ENCODE measurements at regions not wholly inside any gene's neighbourhood (a gene's known extent, or its start where the extent isn't known, plus 50 kb on each side); places are given as distances from the start of the nearest gene placed in this dataset.

DNA sequence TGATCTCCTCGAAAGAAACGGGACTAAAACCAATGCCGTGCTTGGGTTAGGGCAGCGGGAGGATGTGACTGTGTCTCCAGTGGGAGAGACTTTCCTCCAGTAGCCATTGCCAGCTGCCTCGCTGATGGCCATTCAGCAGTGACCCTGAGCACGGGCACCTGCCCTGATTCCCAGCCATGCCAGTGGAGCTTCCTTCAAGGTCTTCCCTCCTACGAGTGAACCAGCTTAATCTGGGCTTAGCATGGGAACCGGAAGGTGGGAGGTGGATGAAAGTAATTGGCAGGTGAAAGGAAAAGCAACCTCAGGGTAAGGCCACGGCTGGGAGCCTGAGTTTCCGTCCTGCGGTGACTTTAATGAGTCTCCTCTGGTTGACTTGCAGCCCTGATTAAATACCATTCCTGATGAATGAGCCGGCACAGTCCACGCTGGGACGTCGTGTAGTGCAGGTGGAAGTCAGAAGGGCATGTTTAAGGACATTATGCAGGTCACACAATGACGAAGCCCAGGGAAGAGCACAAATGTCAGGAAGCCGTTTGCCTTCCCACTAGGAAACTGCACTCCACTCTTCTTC, 813.5 kb downstream of the QKI start:
- Histone ChIP-seq H3K36me3 (ENCODE audit: control insufficient read depth, insufficient read depth, low read length) (no peaks in the 10 kb centered on the region), H3K9me3 (ENCODE audit: control insufficient read depth, insufficient read depth, low read depth, low read length) (0 out of 2 replicates have a peak, but pooled peaks cover 2% of the 10 kb centered on the region), H3K27ac (ENCODE audit: low read depth, low read length) (no peak overlapping the region), H3K9ac (ENCODE audit: low read length) (no peak overlapping the region), H3K27me3 (ENCODE audit: control insufficient read depth, insufficient read depth, low read length) (no peaks in the 10 kb centered on the region), H3K4me1 (ENCODE audit: control insufficient read depth, insufficient read depth, low read length) (no peaks in the 10 kb centered on the region), H3K4me3 (ENCODE audit: low read depth, low read length) (no peak overlapping the region)

DNA sequence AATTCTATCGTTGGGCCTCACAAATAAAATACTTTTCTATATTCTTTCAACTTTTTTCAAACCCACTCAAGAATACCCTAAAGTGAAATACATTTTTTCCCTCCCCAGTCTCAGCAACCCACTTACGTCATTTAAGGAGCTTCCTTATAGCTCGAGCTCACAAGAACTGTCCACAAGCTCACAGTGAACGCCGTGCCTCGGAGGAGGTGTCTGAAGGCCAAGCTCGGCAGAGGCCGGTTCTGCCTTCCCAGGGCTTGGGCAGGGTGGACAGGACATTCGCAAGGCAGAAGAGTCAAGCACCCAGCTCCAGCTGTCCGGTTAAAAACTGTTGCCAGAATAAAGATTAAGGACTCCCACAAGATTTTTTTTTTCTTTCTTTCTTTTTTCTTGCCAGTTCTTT, 802.3 kb downstream of the QKI start:
- Histone ChIP-seq H3K9me3 (ENCODE audit: control insufficient read depth, insufficient read depth, low read depth, low read length) (peaks cover 14% of the 10 kb centered on the region), H3K36me3 (ENCODE audit: control insufficient read depth, insufficient read depth, low read length) (no peaks in the 10 kb centered on the region)

DNA sequence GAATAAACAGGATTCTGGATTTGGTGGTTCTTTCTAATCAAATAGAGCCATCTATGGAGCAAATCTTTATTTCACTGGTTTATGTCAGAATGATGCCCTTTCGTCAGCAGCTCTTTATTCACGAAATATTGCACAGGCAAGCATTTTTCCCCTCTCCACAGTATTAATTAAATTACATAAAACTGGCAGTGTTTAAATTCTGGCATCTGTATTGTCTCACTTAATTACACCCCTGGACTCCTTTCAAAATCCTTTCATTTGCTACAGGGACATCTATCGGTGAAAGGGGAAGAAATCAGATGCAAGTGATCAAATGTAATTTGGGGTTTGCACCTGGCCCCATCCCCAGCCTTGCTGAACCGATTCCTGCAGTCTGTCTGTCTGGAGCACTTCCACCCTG, 801.9 kb downstream of the QKI start:
- H3K36me3 ChIP-seq (ENCODE audit: control insufficient read depth, insufficient read depth, low read length): no peaks in the 10 kb centered on the region
- H3K4me3 ChIP-seq (ENCODE audit: low read depth, low read length): no peak overlapping the region
- no peaks in the 10 kb centered on the region for H3K4me1 ChIP-seq (ENCODE audit: control insufficient read depth, insufficient read depth, low read length)
- no peak overlapping the region for H3K27ac ChIP-seq (ENCODE audit: low read depth, low read length)
- H3K9me3 ChIP-seq (ENCODE audit: control insufficient read depth, insufficient read depth, low read depth, low read length): peaks cover 14% of the 10 kb centered on the region
- H3K27me3 ChIP-seq (ENCODE audit: control insufficient read depth, insufficient read depth, low read length): no peaks in the 10 kb centered on the region
- H3K9ac ChIP-seq (ENCODE audit: low read length): no peak overlapping the region

More for the DNA sequence above, 802.3 kb downstream of the QKI start:
- H3K9ac ChIP-seq (ENCODE audit: low read length): no peak overlapping the region
- no peak overlapping the region for H3K4me3 ChIP-seq (ENCODE audit: low read depth, low read length)
- no peak overlapping the region for H3K27ac ChIP-seq (ENCODE audit: low read depth, low read length)
- H3K27me3 ChIP-seq (ENCODE audit: control insufficient read depth, insufficient read depth, low read length): no peaks in the 10 kb centered on the region
- no peaks in the 10 kb centered on the region for H3K4me1 ChIP-seq (ENCODE audit: control insufficient read depth, insufficient read depth, low read length)

DNA sequence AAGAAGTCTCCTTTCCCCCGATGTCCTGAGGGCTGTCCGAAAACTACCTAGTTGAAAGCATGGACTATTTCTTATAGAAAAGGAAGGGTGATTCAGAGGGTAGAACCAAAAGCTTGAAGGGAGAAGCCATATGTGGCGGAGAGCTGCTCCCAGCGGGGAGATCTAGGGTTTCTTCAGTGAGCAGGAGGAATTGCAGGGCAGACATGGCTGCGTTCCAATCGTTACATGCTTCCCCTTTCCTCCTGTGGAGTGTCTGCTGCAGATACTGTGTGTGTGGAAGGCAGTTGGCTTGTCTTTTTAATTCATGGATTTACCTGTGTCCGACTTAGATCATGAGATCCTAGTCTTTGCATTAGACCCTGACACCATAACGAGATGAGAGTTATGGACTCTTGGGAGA, 799.5 kb downstream of the QKI start:
- Histone ChIP-seq H3K27me3 (ENCODE audit: control insufficient read depth, insufficient read depth, low read length) (no peaks in the 10 kb centered on the region), H3K4me1 (ENCODE audit: control insufficient read depth, insufficient read depth, low read length) (no peaks in the 10 kb centered on the region), H3K9me3 (ENCODE audit: control insufficient read depth, insufficient read depth, low read depth, low read length) (peaks cover 14% of the 10 kb centered on the region), H3K9ac (ENCODE audit: low read length) (no peak overlapping the region), H3K4me3 (ENCODE audit: low read depth, low read length) (no peak overlapping the region), H3K27ac (ENCODE audit: low read depth, low read length) (no peak overlapping the region), H3K36me3 (ENCODE audit: control insufficient read depth, insufficient read depth, low read length) (no peaks in the 10 kb centered on the region)

DNA sequence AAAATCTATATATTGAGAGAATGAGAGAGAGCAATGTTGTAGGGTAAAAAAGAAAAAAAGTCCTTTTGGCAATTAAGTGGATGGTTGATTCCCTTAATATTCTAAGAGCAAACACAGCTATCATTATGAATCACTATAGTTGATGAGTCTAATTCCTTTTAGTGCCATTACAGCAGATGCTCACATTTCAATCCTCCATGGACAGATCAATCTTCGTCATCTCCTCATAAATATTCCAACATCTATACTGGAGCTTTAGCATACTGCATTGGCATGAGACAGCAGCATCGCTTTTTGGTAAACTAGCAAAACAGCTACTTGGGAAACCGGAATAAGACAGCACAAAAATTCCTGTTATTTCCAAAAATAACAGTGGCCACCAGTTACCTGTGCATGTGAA, 796.7 kb downstream of the QKI start:
- Histone ChIP-seq H3K9ac (ENCODE audit: low read length) (no peak overlapping the region), H3K9me3 (ENCODE audit: control insufficient read depth, insufficient read depth, low read depth, low read length) (peaks cover 21% of the 10 kb centered on the region), H3K36me3 (ENCODE audit: control insufficient read depth, insufficient read depth, low read length) (no peaks in the 10 kb centered on the region), H3K27me3 (ENCODE audit: control insufficient read depth, insufficient read depth, low read length) (no peaks in the 10 kb centered on the region), H3K27ac (ENCODE audit: low read depth, low read length) (no peak overlapping the region), H3K4me3 (ENCODE audit: low read depth, low read length) (no peak overlapping the region), H3K4me1 (ENCODE audit: control insufficient read depth, insufficient read depth, low read length) (no peaks in the 10 kb centered on the region)

DNA sequence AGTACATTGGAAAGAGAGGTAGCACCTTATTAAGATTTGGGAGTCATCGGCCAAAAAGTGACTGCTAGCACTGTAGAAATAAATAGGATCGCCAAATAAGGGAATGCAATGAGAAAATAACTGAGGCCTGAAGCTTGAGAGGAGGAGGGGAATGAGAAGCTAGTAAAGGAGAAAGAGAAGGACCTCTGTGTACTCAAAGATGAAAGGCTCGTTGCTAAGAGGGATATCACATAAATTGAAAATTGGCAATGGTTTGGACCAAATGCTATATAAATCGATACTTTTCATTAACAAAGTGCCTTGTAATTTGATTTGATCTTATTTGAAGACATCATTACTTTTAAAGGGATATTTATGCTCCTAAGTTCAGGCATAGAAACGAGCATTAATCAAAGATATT, 796.3 kb downstream of the QKI start:
- H3K27me3 ChIP-seq (ENCODE audit: control insufficient read depth, insufficient read depth, low read length): no peaks in the 10 kb centered on the region
- H3K36me3 ChIP-seq (ENCODE audit: control insufficient read depth, insufficient read depth, low read length): no peaks in the 10 kb centered on the region
- no peak overlapping the region for H3K9ac ChIP-seq (ENCODE audit: low read length)
- no peaks in the 10 kb centered on the region for H3K4me1 ChIP-seq (ENCODE audit: control insufficient read depth, insufficient read depth, low read length)
- no peak overlapping the region for H3K4me3 ChIP-seq (ENCODE audit: low read depth, low read length)
- peaks cover 21% of the 10 kb centered on the region for H3K9me3 ChIP-seq (ENCODE audit: control insufficient read depth, insufficient read depth, low read depth, low read length)
- no peak overlapping the region for H3K27ac ChIP-seq (ENCODE audit: low read depth, low read length)

DNA sequence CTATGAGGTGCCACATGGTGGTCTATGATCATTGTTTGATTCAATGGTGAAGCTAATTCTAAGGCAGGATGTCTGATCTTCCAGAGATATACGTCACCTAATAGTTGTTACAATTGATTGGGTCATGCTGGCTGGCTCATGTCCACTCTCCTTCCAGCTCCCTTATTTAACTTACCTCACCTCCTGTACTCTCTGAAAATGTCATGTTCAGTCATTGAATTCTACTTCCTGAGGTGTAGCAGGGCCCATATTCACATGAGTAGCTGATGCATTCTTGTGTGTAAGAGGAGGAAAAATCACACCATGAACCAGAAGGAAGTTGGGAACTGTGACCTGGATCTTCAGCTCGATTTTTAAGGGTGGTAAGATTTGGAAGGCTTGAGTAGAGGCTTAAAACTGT, 795.8 kb downstream of the QKI start:
- Histone ChIP-seq H3K4me3 (ENCODE audit: low read depth, low read length) (no peak overlapping the region), H3K9me3 (ENCODE audit: control insufficient read depth, insufficient read depth, low read depth, low read length) (peaks cover 21% of the 10 kb centered on the region), H3K36me3 (ENCODE audit: control insufficient read depth, insufficient read depth, low read length) (no peaks in the 10 kb centered on the region), H3K4me1 (ENCODE audit: control insufficient read depth, insufficient read depth, low read length) (no peaks in the 10 kb centered on the region), H3K9ac (ENCODE audit: low read length) (no peak overlapping the region), H3K27ac (ENCODE audit: low read depth, low read length) (no peak overlapping the region), H3K27me3 (ENCODE audit: control insufficient read depth, insufficient read depth, low read length) (no peaks in the 10 kb centered on the region)

DNA sequence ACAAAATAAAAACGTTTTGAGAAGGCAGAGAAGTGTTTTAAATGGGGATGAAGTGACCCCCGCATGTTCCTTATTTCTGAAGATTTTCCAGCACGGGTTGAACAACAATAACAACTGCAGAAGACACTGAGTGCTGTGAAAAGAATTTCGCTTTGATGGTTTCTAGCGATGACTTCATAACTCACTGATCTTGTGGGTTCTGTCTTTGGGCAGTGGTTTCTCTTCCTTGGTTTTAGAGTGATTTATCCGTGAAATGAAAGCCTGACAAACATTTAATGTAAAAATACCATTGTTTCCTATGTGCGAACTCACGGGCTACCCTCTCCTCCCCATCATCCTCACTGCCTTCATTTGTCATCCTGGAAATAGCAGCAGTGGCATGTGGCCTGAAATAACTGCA, 793.9 kb downstream of the QKI start:
- Histone ChIP-seq H3K4me3 (ENCODE audit: low read depth, low read length) (no peak overlapping the region), H3K36me3 (ENCODE audit: control insufficient read depth, insufficient read depth, low read length) (no peaks in the 10 kb centered on the region), H3K4me1 (ENCODE audit: control insufficient read depth, insufficient read depth, low read length) (no peaks in the 10 kb centered on the region), H3K27me3 (ENCODE audit: control insufficient read depth, insufficient read depth, low read length) (no peaks in the 10 kb centered on the region), H3K9me3 (ENCODE audit: control insufficient read depth, insufficient read depth, low read depth, low read length) (peaks cover 30% of the 10 kb centered on the region), H3K9ac (ENCODE audit: low read length) (no peak overlapping the region), H3K27ac (ENCODE audit: low read depth, low read length) (no peak overlapping the region)

DNA sequence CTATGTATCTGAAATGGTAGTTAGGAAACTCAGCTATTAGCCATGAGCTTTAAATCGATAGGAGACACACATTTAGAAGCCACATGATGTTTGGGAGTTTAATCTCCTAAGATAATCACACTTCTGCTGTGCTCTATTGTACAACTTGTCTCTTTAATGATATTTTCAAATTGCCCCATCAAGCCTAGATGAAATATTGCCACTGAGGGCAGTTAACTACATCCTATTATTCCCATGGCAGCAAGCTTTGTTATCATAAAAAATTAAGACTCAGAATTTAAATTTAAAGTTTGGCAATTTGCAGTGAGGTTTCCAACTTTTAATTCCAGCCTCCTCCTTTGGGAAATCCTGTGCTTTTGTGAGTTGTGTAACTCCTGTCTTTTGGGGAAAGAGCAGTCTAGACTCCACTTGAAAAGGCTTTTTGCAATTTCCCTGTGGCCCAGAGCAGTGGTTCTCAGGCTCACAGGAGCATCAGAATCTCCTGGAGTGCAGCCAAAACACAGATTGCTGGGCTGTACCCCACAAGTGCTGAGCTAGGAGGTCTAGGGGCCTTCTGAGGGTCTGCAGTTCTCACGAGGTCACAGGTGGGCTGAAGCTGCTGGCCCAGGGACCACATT, 792.4 kb downstream of the QKI start:
- no peak overlapping the region for H3K4me3 ChIP-seq (ENCODE audit: low read depth, low read length)
- no peak overlapping the region for H3K9ac ChIP-seq (ENCODE audit: low read length)
- H3K27ac ChIP-seq (ENCODE audit: low read depth, low read length): no peak overlapping the region
- H3K36me3 ChIP-seq (ENCODE audit: control insufficient read depth, insufficient read depth, low read length): no peaks in the 10 kb centered on the region
- no peaks in the 10 kb centered on the region for H3K27me3 ChIP-seq (ENCODE audit: control insufficient read depth, insufficient read depth, low read length)
- peaks cover 22% of the 10 kb centered on the region for H3K9me3 ChIP-seq (ENCODE audit: control insufficient read depth, insufficient read depth, low read depth, low read length)
- no peaks in the 10 kb centered on the region for H3K4me1 ChIP-seq (ENCODE audit: control insufficient read depth, insufficient read depth, low read length)

DNA sequence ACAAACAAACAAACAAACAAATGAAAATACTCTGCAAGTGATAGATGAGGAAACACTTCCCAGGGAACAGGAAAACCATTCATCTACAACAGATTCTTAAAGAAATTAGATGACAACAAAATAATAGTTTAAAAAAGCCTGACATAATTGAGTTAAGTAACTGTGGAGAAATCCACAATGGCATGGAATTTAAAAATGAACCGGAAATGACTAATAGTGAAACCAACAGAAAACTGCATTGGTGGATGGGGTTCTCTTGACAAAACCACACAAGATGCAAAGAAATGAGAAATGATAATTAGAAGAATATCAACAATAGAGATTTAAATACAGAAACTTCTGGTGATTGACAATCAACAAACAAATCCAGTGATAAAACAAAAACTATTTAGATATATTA, 785.6 kb downstream of the QKI start:
- Histone ChIP-seq H3K9ac (ENCODE audit: low read length) (no peak overlapping the region), H3K27ac (ENCODE audit: low read depth, low read length) (no peak overlapping the region), H3K36me3 (ENCODE audit: control insufficient read depth, insufficient read depth, low read length) (no peaks in the 10 kb centered on the region), H3K9me3 (ENCODE audit: control insufficient read depth, insufficient read depth, low read depth, low read length) (peaks cover 14% of the 10 kb centered on the region), H3K27me3 (ENCODE audit: control insufficient read depth, insufficient read depth, low read length) (no peaks in the 10 kb centered on the region), H3K4me1 (ENCODE audit: control insufficient read depth, insufficient read depth, low read length) (no peaks in the 10 kb centered on the region), H3K4me3 (ENCODE audit: low read depth, low read length) (no peak overlapping the region)

DNA sequence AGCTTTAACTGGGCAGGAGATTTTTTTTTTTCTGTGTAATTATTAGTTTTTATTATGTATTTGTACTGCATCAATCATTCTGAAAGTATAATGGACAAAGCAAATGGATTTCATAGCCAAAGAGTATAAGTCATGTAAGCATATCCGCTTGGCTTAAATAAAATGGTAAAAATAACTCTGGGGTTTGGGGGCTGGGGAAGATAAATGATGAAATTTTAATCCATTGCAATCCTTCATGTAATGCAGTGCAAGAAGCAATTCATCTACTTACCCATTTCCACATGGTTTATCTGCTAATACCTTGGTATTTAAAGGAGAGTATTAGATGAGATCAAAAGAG, 781.4 kb downstream of the QKI start:
- H3K27me3 ChIP-seq (ENCODE audit: control insufficient read depth, insufficient read depth, low read length): no peaks in the 10 kb centered on the region
- H3K4me3 ChIP-seq (ENCODE audit: low read depth, low read length): no peak overlapping the region
- H3K9ac ChIP-seq (ENCODE audit: low read length): no peak overlapping the region
- H3K27ac ChIP-seq (ENCODE audit: low read depth, low read length): no peak overlapping the region
- no peaks in the 10 kb centered on the region for H3K36me3 ChIP-seq (ENCODE audit: control insufficient read depth, insufficient read depth, low read length)
- no peaks in the 10 kb centered on the region for H3K9me3 ChIP-seq (ENCODE audit: control insufficient read depth, insufficient read depth, low read depth, low read length)
- peaks cover 9% of the 10 kb centered on the region; the same call in 1 of the 2 replicates for H3K4me1 ChIP-seq (ENCODE audit: control insufficient read depth, insufficient read depth, low read length)
